CD4-positive, alpha-beta T cell treated with Interleukin-12 subunit alpha and Interleukin-12 subunit beta, for 1 hour (primary cell): ENCODE measurements at regions not wholly inside any gene's neighbourhood (a gene's known extent, or its start where the extent isn't known, plus 50 kb on each side); places are given as distances from the start of the nearest gene placed in this dataset.
"Not testable (repeated sequence)": the region's sequence is repeated elsewhere in the genome, so short reads cannot be mapped to it uniquely, and the experiment has no call there.

Source experiments
- DNase-seq: peaks from one replicate; pipeline ENCODE4 v3.0.0-alpha.2; 2020

DNA sequence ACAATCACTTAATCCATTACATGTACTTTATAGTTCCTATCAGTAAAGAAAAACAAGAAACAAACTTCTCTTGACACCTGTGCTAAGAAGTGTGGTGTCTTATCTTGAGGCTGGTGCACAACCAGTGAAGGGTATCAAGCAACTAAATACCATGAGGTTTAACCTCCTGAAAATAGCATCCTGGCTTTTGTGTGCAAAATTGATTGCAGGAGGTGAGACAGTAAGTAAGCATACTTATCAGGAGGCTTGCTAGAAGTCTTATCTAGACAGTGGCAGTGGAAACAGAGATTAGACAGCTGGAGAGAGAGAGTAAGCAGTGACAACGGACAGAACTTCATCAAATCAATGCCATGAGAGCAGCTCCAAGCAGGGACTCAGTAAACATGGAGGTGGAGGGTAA is 730.3 kb downstream of the DNAH5 start:
- DNase-seq, result no peak

DNA sequence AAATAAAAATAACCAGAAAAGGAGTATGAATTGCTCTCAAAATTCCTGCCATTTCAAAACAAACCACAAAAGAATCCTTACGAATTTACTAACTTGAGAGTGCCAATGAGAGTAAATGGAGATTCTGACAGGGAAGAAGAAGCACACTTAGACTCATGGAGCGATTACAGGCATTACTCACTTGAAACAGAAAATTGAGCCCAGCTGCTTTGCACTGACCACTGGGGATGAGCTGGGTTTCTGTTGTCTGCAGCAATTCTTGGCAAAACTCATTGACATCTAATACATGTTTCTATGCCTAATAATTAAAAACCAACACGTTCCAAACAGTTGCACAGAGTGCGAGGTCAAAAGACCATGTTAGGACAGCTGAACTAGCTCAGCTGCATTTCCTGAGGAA is 731.6 kb downstream of the DNAH5 start:
- DNase-seq, result no peak

- no peak for DNase-seq
These were observed 733.4 kb downstream of the DNAH5 start for GRCh38 chr5:13211064-13211463.

GRCh38 chr5:13207112-13207511 is 737.4 kb downstream of the DNAH5 start:
- no peak for DNase-seq

DNA sequence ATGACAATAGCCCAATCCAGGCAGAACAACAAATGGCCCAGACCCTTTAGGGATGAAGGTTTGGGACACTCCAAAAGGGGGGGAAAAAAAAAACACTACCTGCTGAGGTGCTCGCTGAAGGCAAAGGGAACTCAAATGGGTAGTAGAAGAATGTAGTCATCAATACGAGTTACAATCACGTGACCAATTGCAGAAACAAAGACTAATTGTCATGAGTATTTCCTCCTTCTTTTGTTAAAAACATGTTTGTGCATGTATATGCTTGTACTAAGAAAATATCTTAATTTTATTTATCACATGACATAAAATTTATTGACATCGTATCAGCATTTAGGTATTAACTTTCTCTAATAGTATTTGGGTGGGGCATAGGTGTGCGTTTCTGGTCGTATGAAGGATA is 743.5 kb downstream of the DNAH5 start:
- DNase-seq, result no peak

GRCh38 chr5:13198226-13198625 is 746.3 kb downstream of the DNAH5 start:
- DNase-seq, result not testable (repeated sequence)

- DNase-seq, result no peak
These were observed 755.0 kb downstream of the DNAH5 start for GRCh38 chr5:13189532-13189931.

- no peak for DNase-seq
These were observed 756.1 kb downstream of the DNAH5 start for GRCh38 chr5:13188371-13188770.

GRCh38 chr5:13187186-13187585 is 757.3 kb downstream of the DNAH5 start:
- no peak for DNase-seq

- DNase-seq, result no peak
These were observed 758.3 kb downstream of the DNAH5 start for GRCh38 chr5:13186177-13186576.

DNA sequence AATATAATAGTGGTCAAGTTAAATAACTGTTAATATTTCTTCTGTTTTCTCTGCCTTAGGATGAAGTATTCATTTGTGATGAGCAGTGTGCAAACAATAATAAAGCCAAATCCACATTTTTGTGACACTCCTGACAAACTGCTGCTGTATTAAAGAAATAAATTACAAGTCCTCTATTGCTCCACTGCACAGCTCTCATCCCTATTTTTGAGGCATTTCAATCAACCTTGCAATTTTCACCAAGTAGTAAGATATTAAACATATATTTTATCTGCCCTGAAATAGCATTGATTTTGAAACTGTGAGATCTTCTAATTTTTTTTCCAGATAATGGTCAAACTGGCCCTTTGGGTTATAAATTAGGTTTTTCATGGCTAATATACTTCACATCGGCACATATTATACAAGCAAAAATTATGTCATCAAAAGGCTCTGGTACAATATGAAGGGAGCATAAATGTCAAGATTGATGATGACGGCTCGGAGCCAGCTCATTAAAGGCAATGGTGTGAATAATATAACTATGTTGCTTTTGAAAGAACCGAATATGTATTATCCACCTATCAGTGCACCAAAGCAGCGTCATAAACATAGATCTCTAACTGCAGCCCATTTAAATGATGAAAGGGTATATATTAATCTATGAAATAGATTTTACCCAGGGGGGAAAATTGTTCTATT is 764.9 kb downstream of the DNAH5 start:
- DNase-seq, result no peak

DNA sequence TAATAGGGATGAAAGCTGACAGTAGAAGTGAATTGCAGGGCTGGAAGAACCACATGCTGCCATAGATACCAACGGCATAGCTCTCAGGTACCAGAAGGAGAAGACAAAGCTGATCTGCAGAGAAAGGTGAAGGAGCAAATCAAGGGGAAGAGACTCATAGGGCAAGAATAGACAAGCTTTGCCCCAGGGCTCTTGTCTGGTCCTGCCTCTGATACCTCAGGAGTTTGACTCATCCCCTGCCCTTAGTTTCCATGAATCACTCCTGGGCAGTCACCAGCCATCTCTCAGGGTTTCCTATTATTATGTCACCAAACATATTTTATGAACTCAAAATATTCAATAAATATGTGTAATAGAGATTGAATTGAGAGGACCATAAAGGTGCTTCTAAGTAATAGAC is 800.9 kb downstream of the DNAH5 start:
- DNase-seq, result no peak

DNA sequence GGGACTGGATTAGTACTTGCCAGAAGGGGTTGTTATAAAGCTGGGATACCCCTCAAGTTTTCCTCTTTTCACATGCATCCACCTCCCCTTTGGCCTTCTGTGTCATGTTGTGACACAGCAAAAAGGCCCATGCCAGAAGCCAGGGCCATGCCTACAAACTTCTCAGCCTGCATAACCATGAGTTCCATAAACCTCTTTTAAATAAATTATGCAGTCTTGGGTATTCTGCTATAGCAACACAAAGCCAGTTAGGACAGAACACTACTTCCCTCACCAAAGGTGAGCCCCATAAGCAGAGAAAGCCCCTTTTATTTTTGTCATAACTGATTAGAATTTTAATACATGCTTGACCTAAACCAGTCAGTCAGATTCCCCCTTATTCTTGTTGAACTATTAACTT is 801.3 kb downstream of the DNAH5 start:
- no peak for DNase-seq

GRCh38 chr5:13133951-13134350 is 810.5 kb downstream of the DNAH5 start:
- DNase-seq, result no peak

DNA sequence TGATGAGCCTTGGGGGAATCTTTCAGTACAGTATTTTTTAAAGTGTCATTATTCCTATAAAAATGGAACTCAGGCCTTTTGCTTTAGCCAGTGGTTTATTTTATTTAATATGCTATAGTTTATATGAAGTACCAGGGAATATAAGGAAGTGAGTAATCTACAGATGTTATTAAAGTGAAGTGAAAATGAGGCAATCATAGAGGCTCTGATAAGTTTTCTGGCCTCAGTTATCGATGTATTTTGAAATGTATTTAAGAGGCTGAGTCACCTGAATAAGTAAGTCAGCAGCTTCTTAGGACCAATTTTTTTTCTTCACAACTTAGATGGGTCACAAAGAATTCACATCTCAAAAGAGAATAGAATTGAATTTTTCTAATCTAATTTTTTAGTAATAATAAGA is 829.0 kb downstream of the DNAH5 start:
- no peak for DNase-seq

DNA sequence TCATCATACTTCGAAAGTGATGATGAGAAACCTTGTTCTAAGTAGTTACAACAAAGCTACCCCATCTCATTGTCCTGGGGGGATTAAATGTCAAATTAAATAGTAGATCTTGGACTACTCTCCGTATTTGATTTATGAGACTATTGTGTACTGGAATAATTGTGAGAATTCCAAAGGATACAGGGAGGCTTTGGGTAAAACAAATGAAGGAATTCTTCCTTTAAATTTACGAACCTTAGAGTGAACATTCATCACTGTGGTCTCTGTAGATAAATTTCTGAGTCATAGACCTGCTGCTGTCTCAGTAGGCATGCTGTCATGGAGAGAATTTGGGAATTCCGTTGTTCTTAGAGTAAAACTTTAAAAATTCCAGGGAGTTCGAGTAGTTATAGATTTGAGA is 836.2 kb downstream of the DNAH5 start:
- no peak for DNase-seq

DNA sequence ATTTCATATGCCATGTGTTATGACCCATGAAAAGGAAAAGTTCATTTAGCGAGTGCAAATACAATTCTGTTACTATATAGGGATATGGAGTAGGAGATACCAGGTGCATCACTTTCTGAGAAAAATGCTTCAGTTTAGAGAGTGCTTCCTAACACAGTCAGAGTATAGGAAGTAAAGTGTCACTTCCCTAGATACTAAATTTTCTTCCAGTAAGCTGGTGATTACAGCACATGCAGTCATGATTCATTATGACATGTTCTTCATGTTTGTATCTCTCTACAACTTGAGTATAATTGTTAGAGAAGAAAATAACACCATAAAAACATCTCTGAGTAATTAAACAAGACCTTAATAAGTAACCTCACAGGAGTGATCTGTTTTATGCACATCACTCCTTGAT is 837.0 kb downstream of the DNAH5 start:
- DNase-seq, result no peak

GRCh38 chr5:13081116-13081515 is 863.4 kb downstream of the DNAH5 start:
- DNase-seq, result no peak

- DNase-seq, result not testable (repeated sequence)
These were observed 871.6 kb downstream of the DNAH5 start for GRCh38 chr5:13072936-13073335.

- no peak for DNase-seq
These were observed 881.4 kb downstream of the DNAH5 start for GRCh38 chr5:13063088-13063487.

DNA sequence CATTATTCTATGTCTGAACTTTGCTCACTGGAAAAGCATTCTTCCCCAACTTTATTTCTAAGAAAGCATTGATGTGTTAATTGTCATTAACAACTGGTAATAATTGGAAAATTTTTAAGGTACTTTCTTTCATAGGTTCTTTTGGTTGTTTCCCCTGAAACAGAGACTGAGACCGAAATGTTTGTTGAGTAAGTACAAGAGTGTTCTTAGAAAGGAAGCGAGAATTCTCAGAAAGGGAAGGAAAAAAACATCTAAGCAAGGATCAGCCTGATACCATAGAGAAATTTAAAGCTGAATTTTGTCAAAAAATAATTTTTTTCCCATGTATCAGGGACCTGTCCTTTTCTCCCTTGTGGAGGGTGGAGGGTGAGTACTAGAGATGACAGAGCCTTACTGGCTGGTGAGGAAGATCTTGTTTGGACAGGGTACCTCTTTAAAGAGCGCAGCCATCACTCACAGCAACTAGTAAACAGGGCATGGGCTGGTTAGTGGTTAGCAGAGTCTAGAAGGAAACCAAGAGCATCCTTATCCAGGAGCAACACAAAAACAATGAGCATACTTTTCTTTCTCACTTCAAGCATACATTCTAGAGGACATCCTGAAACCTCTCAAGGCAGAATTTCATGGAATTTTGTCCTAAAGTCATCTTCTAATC is 898.5 kb downstream of the DNAH5 start:
- DNase-seq, result no peak

GRCh38 chr5:13034061-13034460 is 910.4 kb downstream of the DNAH5 start:
- no peak for DNase-seq

GRCh38 chr5:13029211-13029610 is 915.3 kb downstream of the DNAH5 start:
- DNase-seq, result no peak

GRCh38 chr5:13027874-13028273 is 916.6 kb downstream of the DNAH5 start:
- no peak for DNase-seq

DNA sequence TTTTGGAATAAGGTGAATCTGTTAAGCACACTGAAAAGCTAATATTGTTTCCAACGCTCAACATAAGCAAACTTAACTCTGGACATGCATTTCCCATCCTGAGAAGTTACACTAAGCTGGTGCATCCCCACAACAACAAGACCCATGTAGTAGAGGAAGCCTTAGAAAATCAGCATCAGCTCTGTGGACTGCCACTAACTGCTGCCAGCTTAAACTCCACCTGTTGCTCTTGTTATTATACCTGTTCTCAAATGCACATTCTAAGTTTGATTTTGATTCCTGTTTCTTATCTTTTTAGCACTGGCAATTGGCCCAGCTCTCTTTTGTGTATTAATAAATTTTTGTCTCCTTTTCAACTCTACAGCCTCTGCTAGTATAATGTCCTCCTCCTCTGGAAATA is 924.8 kb downstream of the DNAH5 start:
- DNase-seq, result no peak
